Thoracic aorta (tissue), 2 donors: ENCODE measurements at regions not wholly inside any gene's neighbourhood (a gene's known extent, or its start where the extent isn't known, plus 50 kb on each side); places are given as distances from the start of the nearest gene placed in this dataset.

Source experiments
- ATAC-seq: fragments of 150-250 bp; one replicate; pipeline ENCODE4 v1.8.0; 2017; ENCODE audit warnings: low read depth; ENCODE audit not compliant: insufficient number of reproducible peaks, low FRiP score
- DNase-seq: peaks from one replicate; pipeline ENCODE4 v3.0.0-alpha.2; 2020; ENCODE audit warnings: low spot score
- H3K27ac ChIP-seq, 2 donors: fragments of 200-600 bp; sonication (generic); 1 replicate in 1 of 2; 2 replicates in 1 of 2; pipeline ENCODE4 v1.5.1; 2016; ENCODE audit warnings: mild to moderate bottlenecking in 2 of 2, moderate library complexity in 2 of 2
- H3K27me3 ChIP-seq: fragments of 200-600 bp; sonication (generic); replicated peaks from 2 replicates; pipeline ENCODE4 v1.6.0; 2016; ENCODE audit warnings: mild to moderate bottlenecking; ENCODE audit not compliant: insufficient read depth
- H3K36me3 ChIP-seq: fragments of 200-600 bp; sonication (generic); one replicate; pipeline ENCODE4 v1.5.1; 2016
- H3K4me1 ChIP-seq, 2 donors: fragments of 200-600 bp; sonication (generic); 1 replicate in 1 of 2; 2 replicates in 1 of 2; pipeline versions ENCODE4 v1.5.1 to v1.6.0; 2016; ENCODE audit warnings: low read depth in 2 of 2, mild to moderate bottlenecking in 1 of 2; ENCODE audit not compliant: control insufficient read depth in 1 of 2
- H3K4me3 ChIP-seq: fragments of 200-600 bp; sonication (generic); 2 replicates; pipeline ENCODE4 v1.5.1; 2016; ENCODE audit warnings: mild to moderate bottlenecking
- H3K9me3 ChIP-seq: fragments of 200-600 bp; sonication (generic); 2 replicates; pipeline ENCODE4 v1.5.1; 2016
- TF ChIP-seq, protein P1 (sequence below): fragments of 200-600 bp; sonication (generic); IDR thresholded peaks from one replicate; pipeline ENCODE4 v1.5.1; 2019; ENCODE audit warnings: antibody characterized with exemption

DNA sequence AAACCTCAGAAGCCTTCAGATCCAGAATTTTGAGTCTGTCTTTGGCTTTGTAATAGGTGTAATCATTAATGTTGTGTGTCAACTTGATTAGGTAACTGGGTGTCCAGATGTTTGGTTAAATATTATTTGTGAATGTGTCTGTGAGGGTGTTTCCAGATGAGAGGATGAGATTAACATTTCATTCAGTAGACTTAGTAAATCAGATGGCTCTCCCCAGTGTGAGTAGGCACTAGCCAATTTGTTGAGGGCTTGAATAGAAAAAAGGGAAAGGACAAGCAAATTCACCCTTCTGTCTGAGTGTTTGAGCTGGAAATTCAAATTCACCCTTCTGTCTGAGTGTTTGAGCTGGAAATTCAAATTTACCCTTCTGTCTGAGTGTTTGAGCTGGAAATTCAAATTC lies 932.2 kb downstream of the SLC6A15 start:
- TF ChIP-seq, protein P1, sequence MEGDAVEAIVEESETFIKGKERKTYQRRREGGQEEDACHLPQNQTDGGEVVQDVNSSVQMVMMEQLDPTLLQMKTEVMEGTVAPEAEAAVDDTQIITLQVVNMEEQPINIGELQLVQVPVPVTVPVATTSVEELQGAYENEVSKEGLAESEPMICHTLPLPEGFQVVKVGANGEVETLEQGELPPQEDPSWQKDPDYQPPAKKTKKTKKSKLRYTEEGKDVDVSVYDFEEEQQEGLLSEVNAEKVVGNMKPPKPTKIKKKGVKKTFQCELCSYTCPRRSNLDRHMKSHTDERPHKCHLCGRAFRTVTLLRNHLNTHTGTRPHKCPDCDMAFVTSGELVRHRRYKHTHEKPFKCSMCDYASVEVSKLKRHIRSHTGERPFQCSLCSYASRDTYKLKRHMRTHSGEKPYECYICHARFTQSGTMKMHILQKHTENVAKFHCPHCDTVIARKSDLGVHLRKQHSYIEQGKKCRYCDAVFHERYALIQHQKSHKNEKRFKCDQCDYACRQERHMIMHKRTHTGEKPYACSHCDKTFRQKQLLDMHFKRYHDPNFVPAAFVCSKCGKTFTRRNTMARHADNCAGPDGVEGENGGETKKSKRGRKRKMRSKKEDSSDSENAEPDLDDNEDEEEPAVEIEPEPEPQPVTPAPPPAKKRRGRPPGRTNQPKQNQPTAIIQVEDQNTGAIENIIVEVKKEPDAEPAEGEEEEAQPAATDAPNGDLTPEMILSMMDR = no peak
- Histone ChIP-seq H3K27me3 (no peaks in the 10 kb centered on the region), H3K9me3 (no peaks in the 10 kb centered on the region), H3K27ac (no peak overlapping the region), H3K36me3 (no peaks in the 10 kb centered on the region), H3K4me1 (no peaks in the 10 kb centered on the region), H3K4me3 (no peak overlapping the region)
- no peak for DNase-seq
- no peak for ATAC-seq

DNA sequence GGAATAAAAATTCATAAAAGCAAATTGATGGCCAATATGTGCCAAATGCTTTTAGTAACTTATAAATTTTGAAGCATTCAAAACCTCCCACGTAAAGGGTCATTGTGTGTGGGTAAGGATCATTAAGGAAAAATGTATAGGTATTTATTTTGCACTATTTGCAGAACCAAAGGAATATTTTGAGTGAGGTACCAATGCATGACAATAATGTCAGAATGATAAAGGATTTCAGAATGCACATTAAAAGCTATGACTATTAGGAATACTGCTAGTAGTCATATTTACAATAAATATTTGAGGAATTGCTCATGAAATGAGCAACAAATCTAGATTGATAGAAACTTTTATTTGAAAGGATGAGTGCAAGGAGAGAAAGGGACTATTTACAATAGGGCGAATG lies 932.8 kb downstream of the SLC6A15 start:
- Histone ChIP-seq H3K27me3 (no peaks in the 10 kb centered on the region), H3K9me3 (no peaks in the 10 kb centered on the region), H3K4me1 (no peaks in the 10 kb centered on the region), H3K27ac (no peak overlapping the region), H3K4me3 (no peak overlapping the region), H3K36me3 (no peaks in the 10 kb centered on the region)
- TF ChIP-seq, protein P1 = no peak
- DNase-seq (no peak), ATAC-seq (no peak)

DNA sequence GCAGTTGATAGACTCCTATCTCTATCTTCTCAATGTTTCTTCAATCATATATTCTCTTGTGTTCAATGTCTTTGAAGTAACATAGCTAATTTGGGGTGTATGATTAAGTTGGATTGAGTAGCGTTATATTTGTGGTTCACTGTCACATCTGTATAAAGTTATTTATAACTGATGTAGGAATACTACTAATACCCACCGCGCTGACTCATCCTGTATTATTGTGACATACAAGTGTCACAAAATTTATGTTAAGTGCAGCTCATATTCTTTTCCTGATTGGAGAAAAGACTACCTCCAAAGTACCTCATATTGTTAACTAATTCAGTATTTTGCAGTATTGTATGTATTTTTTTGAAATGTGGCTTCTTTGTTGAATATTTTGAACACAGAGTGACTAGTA lies 940.8 kb downstream of the SLC6A15 start:
- no peaks in the 10 kb centered on the region for H3K9me3 ChIP-seq
- H3K27ac ChIP-seq = no peak overlapping the region
- H3K4me1 ChIP-seq = no peaks in the 10 kb centered on the region
- no peak for DNase-seq
- no peak overlapping the region for H3K4me3 ChIP-seq
- TF ChIP-seq, protein P1 = no peak
- no peaks in the 10 kb centered on the region for H3K36me3 ChIP-seq
- ATAC-seq = no peak
- H3K27me3 ChIP-seq = no peaks in the 10 kb centered on the region

DNA sequence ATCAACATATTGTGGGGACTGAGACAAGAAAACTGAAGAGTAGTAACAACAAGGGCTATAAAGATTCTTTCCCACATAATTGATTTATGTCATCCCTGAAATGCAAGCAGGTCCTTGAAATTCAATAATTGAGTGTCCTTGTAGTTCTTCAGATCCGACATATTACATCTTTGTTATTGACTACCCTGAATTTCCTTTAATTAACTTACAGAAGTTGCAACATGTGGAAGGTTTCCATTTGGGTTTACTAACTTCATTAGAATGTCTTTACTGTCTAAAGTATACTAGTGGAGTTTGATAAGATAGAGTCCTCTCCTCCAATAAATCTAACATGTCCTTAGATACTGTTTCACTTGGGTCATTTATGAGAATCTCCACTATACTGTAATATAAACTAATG lies 951.8 kb downstream of the SLC6A15 start:
- no peaks in the 10 kb centered on the region for H3K36me3 ChIP-seq
- TF ChIP-seq, protein P1 = no peak
- no peak overlapping the region for H3K27ac ChIP-seq
- H3K4me1 ChIP-seq = no peaks in the 10 kb centered on the region
- no peak overlapping the region for H3K4me3 ChIP-seq
- H3K27me3 ChIP-seq = no peaks in the 10 kb centered on the region
- no peaks in the 10 kb centered on the region for H3K9me3 ChIP-seq
- ATAC-seq (no peak), DNase-seq (no peak)

DNA sequence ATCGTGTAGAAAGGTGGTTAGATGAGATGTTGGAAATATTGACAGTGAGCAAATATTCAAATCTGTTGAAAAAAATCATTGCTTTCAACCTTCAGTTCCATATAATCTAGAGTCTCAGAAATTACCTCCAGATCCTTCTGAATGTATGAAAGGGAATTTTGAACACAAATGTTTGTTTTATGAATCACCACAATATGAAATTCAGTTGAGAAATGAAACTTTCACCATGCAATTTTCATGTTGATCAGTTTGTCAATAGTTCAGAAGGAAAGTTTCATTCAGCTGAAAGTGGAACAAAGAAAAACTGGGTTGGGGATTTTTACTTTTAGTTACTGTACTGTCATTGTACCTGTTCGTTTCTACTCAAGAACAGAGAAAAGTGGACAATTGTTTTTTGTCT lies 953.6 kb downstream of the SLC6A15 start:
- H3K27ac ChIP-seq = no peak overlapping the region
- TF ChIP-seq, protein P1 = no peak
- H3K4me1 ChIP-seq = no peaks in the 10 kb centered on the region
- H3K36me3 ChIP-seq = no peaks in the 10 kb centered on the region
- no peak overlapping the region for H3K4me3 ChIP-seq
- no peaks in the 10 kb centered on the region for H3K27me3 ChIP-seq
- H3K9me3 ChIP-seq = no peaks in the 10 kb centered on the region
- DNase-seq = no peak
- ATAC-seq = no peak
